ENCODE measurements at regions not wholly inside any gene's neighbourhood (a gene's known extent, or its start where the extent isn't known, plus 50 kb on each side); places are given as distances from the start of the nearest gene placed in this dataset.

GRCh38 chr9:113807173-113808061, 68.7 kb upstream of the ZNF618 start:
- TF ChIP-seq CTCF (conservative IDR thresholded peaks at IDR 0.05; ENCODE audit: low read length) (peak; percentile 96), EZH2phosphoT487 (IDR thresholded peaks at IDR 0.05; ENCODE audit: borderline replicate concordance) (no peak)
